Glutamatergic neuron (in vitro differentiated cells): ENCODE measurements at regions not wholly inside any gene's neighbourhood (a gene's known extent, or its start where the extent isn't known, plus 50 kb on each side); places are given as distances from the start of the nearest gene placed in this dataset.

Source experiments
- DNase-seq: peaks from one replicate; pipeline ENCODE4 v3.0.0; 2022
- H3K27ac Mint-ChIP-seq: one replicate; pipeline ENCODE4 v1.8.0; 2020; ENCODE audit warnings: mild to moderate bottlenecking, mixed read lengths, inconsistent platforms; ENCODE audit not compliant: unreplicated experiment
- H3K27me3 Mint-ChIP-seq: one replicate; pipeline ENCODE4 v1.8.0; 2020; ENCODE audit warnings: mild to moderate bottlenecking, moderate library complexity, mixed read lengths, inconsistent platforms; ENCODE audit not compliant: unreplicated experiment
- H3K36me3 Mint-ChIP-seq: one replicate; pipeline ENCODE4 v1.8.0; 2020; ENCODE audit warnings: mild to moderate bottlenecking, mixed read lengths, inconsistent platforms; ENCODE audit not compliant: unreplicated experiment
- H3K4me1 Mint-ChIP-seq: one replicate; pipeline ENCODE4 v1.8.0; 2020; ENCODE audit warnings: mild to moderate bottlenecking, low read depth, mixed read lengths, inconsistent platforms; ENCODE audit not compliant: unreplicated experiment
- H3K4me3 Mint-ChIP-seq: one replicate; pipeline ENCODE4 v1.8.0; 2020; ENCODE audit warnings: mild to moderate bottlenecking, mixed read lengths, inconsistent platforms; ENCODE audit not compliant: unreplicated experiment
- H3K9me3 Mint-ChIP-seq: one replicate; pipeline ENCODE4 v1.8.0; 2020; ENCODE audit warnings: mild to moderate bottlenecking, moderate library complexity, mixed read lengths, inconsistent platforms; ENCODE audit not compliant: unreplicated experiment
- TF ChIP-seq, protein P1 (sequence below): fragments of 200-600 bp; sonication (generic); IDR thresholded peaks from one replicate; pipeline ENCODE4 v1.5.0; 2021; ENCODE audit not compliant: partially characterized antibody, unreplicated experiment

DNA sequence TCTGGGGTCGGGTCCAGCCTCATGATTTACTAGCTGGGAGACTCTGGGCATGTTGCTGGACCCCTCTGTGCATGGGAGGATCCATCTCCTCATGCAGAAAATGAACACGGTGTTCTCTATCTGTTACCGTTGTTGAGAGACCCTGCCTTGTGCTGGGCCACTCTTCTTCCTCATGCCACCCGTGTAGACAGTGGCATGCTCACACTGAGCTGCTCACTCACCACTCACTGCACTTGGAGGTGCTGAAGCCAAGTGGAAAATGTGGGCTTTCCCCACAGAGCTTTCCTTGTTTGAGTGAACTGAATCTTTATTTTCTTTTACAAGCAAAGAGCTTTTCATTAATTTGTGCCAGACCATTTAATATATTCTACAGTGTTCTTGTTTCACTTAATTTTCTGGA lies 77.5 kb upstream of the GDF10 start:
- DNase-seq: no peak
- TF ChIP-seq, protein P1, sequence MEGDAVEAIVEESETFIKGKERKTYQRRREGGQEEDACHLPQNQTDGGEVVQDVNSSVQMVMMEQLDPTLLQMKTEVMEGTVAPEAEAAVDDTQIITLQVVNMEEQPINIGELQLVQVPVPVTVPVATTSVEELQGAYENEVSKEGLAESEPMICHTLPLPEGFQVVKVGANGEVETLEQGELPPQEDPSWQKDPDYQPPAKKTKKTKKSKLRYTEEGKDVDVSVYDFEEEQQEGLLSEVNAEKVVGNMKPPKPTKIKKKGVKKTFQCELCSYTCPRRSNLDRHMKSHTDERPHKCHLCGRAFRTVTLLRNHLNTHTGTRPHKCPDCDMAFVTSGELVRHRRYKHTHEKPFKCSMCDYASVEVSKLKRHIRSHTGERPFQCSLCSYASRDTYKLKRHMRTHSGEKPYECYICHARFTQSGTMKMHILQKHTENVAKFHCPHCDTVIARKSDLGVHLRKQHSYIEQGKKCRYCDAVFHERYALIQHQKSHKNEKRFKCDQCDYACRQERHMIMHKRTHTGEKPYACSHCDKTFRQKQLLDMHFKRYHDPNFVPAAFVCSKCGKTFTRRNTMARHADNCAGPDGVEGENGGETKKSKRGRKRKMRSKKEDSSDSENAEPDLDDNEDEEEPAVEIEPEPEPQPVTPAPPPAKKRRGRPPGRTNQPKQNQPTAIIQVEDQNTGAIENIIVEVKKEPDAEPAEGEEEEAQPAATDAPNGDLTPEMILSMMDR: no peak
- peaks cover 2% of the 10 kb centered on the region for H3K4me1 Mint-ChIP-seq
- H3K27ac Mint-ChIP-seq: no peak overlapping the region
- H3K27me3 Mint-ChIP-seq: peaks cover 4% of the 10 kb centered on the region
- no peak overlapping the region for H3K4me3 Mint-ChIP-seq
- H3K36me3 Mint-ChIP-seq: peaks cover 2% of the 10 kb centered on the region
- H3K9me3 Mint-ChIP-seq: peaks cover 7% of the 10 kb centered on the region

DNA sequence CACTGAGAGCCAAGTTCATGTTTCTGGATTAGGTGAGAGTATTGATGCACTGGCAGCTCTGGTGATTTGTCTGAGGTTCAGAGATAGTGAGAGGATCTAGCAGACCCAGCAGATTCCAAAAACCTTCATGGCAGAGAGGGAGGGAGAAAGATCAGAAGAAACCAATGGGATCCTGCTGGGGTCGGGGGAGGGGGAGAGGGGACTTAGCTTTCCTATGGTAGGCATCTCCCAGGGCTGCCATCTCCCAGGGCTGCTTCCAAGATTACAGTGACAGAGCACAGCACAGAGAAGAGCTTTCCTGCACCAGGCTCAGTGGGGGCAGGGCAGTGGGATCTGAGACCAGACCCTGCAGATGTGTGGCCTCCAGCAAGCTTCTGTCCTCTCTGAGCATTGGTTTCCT lies 76.8 kb upstream of the GDF10 start:
- no peak overlapping the region for H3K4me3 Mint-ChIP-seq
- H3K27ac Mint-ChIP-seq: no peak overlapping the region
- peaks cover 7% of the 10 kb centered on the region for H3K4me1 Mint-ChIP-seq
- TF ChIP-seq, protein P1: no peak
- H3K9me3 Mint-ChIP-seq: peaks cover 13% of the 10 kb centered on the region
- H3K36me3 Mint-ChIP-seq: peaks cover 9% of the 10 kb centered on the region
- DNase-seq: no peak
- H3K27me3 Mint-ChIP-seq: peaks cover 4% of the 10 kb centered on the region

DNA sequence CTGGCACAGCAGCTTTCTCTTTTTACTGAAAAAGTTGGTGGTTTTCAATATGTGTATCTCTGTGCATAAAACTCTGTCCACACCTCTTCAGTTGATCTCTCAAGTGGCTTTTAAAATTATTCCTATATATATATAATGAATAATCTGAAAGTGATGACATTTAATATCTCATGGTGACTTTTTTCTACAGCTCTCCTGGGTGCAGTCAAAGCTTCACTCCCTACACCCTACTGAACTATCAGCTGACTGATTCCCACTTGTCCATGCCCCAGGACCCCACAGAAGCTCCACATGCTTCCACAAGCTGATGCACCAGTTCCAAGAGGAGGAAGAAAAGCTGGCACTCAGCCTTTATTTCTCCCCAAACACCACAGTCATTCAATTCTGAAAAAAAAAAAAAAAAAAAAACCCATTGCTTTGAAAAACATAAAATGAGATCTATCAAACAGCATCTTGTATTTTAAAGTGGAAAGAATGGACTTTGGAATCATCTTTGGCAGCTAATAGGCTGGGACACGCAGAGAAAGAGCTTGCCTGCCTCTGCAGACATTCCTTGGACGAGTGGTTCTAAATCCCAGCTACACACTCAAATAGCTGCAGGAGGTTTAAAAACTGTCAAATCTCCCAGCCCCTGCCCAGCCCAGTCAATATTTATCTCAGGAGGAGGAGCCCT lies 75.3 kb upstream of the GDF10 start:
- DNase-seq: no peak
- H3K4me3 Mint-ChIP-seq: no peak overlapping the region
- peaks cover 13% of the 10 kb centered on the region for H3K9me3 Mint-ChIP-seq
- H3K27me3 Mint-ChIP-seq: peaks cover 4% of the 10 kb centered on the region
- H3K27ac Mint-ChIP-seq: no peak overlapping the region
- H3K4me1 Mint-ChIP-seq: peaks cover 7% of the 10 kb centered on the region
- H3K36me3 Mint-ChIP-seq: peaks cover 18% of the 10 kb centered on the region
- TF ChIP-seq, protein P1: no peak

DNA sequence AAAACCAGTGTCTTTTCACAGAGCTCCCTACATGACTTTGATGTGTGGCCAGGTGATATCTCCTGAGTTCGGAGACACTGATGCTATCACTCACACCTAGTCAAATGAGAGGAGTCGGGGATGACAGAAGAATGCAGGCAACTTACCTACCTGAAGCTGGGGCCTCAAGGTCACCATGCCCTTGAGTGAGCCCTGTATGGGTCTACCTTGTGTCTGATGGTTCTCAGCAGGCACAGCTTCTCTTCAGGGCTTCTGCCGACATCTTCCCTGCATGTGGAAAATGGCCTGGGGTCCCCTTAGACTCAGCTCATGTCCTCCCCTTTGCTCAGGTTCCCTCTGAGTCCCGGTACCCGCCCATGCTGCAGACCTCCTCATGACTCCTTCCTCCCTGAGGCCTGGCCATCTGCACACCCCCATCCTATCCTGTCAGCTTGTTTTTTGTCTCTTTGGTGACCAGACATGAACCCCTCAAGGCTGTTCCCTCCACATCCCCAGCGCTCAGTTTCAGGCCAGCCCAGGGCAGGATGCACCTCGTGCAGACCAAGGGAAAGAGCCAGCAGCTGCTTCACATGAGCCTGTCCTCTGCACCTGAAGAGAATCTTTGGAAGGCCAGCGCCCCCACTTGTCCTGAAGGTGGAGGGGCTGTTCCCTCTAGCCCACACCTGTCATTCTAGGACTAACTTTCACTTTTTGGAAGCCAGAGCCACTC lies 74.6 kb upstream of the GDF10 start:
- Mint-ChIP-seq H3K27ac (no peak overlapping the region), H3K4me3 (no peak overlapping the region), H3K4me1 (peaks cover 10% of the 10 kb centered on the region), H3K27me3 (peaks cover 4% of the 10 kb centered on the region), H3K9me3 (peaks cover 13% of the 10 kb centered on the region), H3K36me3 (peaks cover 18% of the 10 kb centered on the region)
- no peak for DNase-seq
- TF ChIP-seq, protein P1: no peak
